Neural cell (in vitro differentiated cells): ENCODE measurements at regions not wholly inside any gene's neighbourhood (a gene's known extent, or its start where the extent isn't known, plus 50 kb on each side); places are given as distances from the start of the nearest gene placed in this dataset.

ENCODE experiments used
- EZH2 ChIP-seq: fragments of 200-600, 300-800 bp; shearing (Covaris generic), sonication (generic); IDR thresholded peaks from 2 replicates; pipeline ENCODE4 v1.6.1; 2014; ENCODE audit warnings: antibody characterized with exemption, low read length, borderline replicate concordance, mild to moderate bottlenecking; ENCODE audit not compliant: insufficient read depth, poor library complexity, severe bottlenecking
- POLR2AphosphoS5 ChIP-seq: IDR thresholded peaks from 2 replicates; pipeline ENCODE4 v1.6.1; 2012
- SMC3 ChIP-seq: fragments of 450-650 bp; conservative IDR thresholded peaks from 2 replicates; pipeline ENCODE4 v1.6.1; 2014; ENCODE audit warnings: antibody characterized with exemption, mild to moderate bottlenecking, moderate library complexity; ENCODE audit not compliant: poor library complexity
- TAF1 ChIP-seq: IDR thresholded peaks from 2 replicates; pipeline ENCODE4 v1.6.1; 2012; ENCODE audit warnings: low read depth
- TF ChIP-seq, protein P1 (sequence below): fragments of 450-650 bp; IDR thresholded peaks from 2 replicates; pipeline ENCODE4 v1.5.1; 2014; ENCODE audit warnings: antibody characterized with exemption, mild to moderate bottlenecking, moderate library complexity; ENCODE audit not compliant: poor library complexity, severe bottlenecking

DNA sequence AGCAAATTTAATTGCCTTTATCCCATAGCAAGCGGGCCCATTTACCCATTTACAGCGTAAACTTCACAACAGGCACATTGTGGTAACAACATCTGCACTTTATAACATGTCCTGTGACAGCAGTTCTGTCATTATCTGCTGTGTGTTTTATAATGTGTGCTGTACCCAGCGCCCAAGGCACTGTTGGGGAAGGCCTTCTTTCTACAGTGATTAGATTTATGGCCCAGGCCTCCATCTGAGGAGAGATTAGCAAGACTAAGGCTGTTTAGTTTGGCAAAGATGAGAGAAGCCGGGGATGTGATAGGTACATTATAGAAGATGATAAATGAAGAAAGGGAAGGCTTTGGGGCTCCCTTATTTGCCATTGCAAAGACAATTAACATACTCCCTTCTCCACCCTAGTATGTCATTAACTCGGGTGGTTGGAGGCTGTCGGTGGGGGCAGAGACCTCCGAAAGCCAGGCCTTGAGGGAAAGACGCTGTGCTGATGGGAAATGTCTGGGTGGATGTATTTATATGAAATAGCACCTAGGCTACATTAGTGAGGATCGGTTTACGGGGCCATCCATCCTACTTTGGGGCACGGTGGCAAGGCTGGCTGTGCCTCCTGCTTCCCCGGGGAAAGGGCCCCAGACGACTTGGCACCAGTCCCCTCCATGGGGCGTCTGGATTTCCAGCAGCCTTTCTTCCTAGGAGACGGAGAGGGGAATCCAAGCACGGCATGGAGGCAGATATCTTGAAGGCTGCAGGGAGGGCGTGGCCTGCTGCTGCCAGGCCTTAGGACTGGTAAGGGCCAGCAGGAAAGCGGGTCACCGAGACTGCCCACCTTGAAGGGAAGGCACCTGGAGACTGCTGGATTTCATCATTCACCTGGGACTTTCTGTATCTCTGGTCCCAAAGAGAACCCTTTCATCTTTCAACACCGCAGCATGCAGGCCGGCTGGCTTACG is 64.3 kb upstream of the PTCH1 start:
- TF ChIP-seq POLR2AphosphoS5 (no peak), TAF1 (no peak), EZH2 (no peak), SMC3 (no peak)
- TF ChIP-seq, protein P1, sequence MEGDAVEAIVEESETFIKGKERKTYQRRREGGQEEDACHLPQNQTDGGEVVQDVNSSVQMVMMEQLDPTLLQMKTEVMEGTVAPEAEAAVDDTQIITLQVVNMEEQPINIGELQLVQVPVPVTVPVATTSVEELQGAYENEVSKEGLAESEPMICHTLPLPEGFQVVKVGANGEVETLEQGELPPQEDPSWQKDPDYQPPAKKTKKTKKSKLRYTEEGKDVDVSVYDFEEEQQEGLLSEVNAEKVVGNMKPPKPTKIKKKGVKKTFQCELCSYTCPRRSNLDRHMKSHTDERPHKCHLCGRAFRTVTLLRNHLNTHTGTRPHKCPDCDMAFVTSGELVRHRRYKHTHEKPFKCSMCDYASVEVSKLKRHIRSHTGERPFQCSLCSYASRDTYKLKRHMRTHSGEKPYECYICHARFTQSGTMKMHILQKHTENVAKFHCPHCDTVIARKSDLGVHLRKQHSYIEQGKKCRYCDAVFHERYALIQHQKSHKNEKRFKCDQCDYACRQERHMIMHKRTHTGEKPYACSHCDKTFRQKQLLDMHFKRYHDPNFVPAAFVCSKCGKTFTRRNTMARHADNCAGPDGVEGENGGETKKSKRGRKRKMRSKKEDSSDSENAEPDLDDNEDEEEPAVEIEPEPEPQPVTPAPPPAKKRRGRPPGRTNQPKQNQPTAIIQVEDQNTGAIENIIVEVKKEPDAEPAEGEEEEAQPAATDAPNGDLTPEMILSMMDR = no peak
